K562 (cell line): ENCODE measurements at regions not wholly inside any gene's neighbourhood (a gene's known extent, or its start where the extent isn't known, plus 50 kb on each side); places are given as distances from the start of the nearest gene placed in this dataset.

Source experiments
- ATAC-seq: fragments of 200-7000 bp; cut with Tn5 transposase; 3 replicates; pipeline ENCODE4 v1.9.1; 2020; ENCODE audit warnings: moderate library complexity
- BruUV-seq: library from RNA; stranded (reverse); fragments of 400-500 nt; replicated peaks from 2 replicates; lab custom pipeline; 2021; lab: Mats Ljungman, UMichigan
- CTCF ChIA-PET: fragments of 300-600 bp; formaldehyde crosslinking; extraction: SDS; loops from one replicate; lab custom pipeline; 2021; ENCODE audit warnings: low intra/inter-chr PET ratio; lab: Yijun Ruan, JAX
- POLR2A ChIA-PET: fragments of 300-600, 350-650 bp; sonication (Branson Sonifier 250); formaldehyde crosslinking; extraction: SDS; loops from one replicate; lab custom pipeline; 2021; ENCODE audit warnings: antibody characterized with exemption, inconsistent platforms; lab: Yijun Ruan, JAX
- DNase-seq, 4 experiments: peaks; one replicate each; pipeline versions ENCODE4 v3.0.0 to v3.0.0-alpha.2; 2011 to 2018; ENCODE audit warnings: low spot score in 3 of 4, mixed read lengths in 3 of 4; ENCODE audit errors: extremely low read depth in 1 of 4
- FAIRE-seq: peaks from 2 replicates; lab custom pipeline; 2011; peaks lifted over from hg19 to GRCh38; lab: Jason Lieb, UNC
- H2AFZ ChIP-seq: 2 replicates; pipeline ENCODE4 v1.6.0; 2011; ENCODE audit warnings: low read depth, low read length, control low read depth, inconsistent platforms
- H3K27ac ChIP-seq: fragments of 200-600 bp; 3 replicates; pipeline ENCODE4 v1.8.0; 2011; ENCODE audit warnings: low read depth, mild to moderate bottlenecking, control low read depth, inconsistent platforms, low read length, moderate library complexity, mixed read lengths; ENCODE audit errors: extremely low read depth
- H3K27me3 ChIP-seq, 2 experiments: fragments of 300-600 bp in 1 of 2; 2 replicates in 1 of 2; 3 replicates in 1 of 2; pipeline versions ENCODE4 v1.6.0 to v1.8.0; 2011; ENCODE audit warnings: inconsistent platforms in 2 of 2, low read length in 2 of 2, mild to moderate bottlenecking in 1 of 2, mixed read lengths in 1 of 2, moderate library complexity in 1 of 2; ENCODE audit not compliant: control insufficient read depth in 2 of 2, insufficient read depth in 2 of 2
- H3K36me3 ChIP-seq: fragments of 300-600 bp; 3 replicates; pipeline ENCODE4 v1.8.0; 2011; ENCODE audit warnings: mild to moderate bottlenecking, low read length, inconsistent platforms; ENCODE audit not compliant: control insufficient read depth, insufficient read depth
- H3K4me1 ChIP-seq, 2 experiments: fragments of 200-600 bp in 1 of 2; replicated peaks in 1 of 2; 2 replicates in 1 of 2; 3 replicates in 1 of 2; pipeline versions ENCODE4 v1.5.1 to v1.8.0; 2011; ENCODE audit warnings: inconsistent platforms in 2 of 2, low read length in 2 of 2, mild to moderate bottlenecking in 1 of 2, mixed read lengths in 1 of 2, moderate library complexity in 1 of 2; ENCODE audit not compliant: control insufficient read depth in 2 of 2, insufficient read depth in 2 of 2
- H3K4me2 ChIP-seq: 2 replicates; pipeline ENCODE4 v1.6.1; 2011; ENCODE audit warnings: low read length, control low read depth, inconsistent platforms, mixed read lengths; ENCODE audit not compliant: insufficient read depth
- H3K4me3 ChIP-seq: fragments of 200-600 bp; sonication (generic), shearing (Covaris generic); 2 replicates; pipeline ENCODE4 v1.5.1; 2016; ENCODE audit warnings: control low read depth, inconsistent platforms
- H3K79me2 ChIP-seq: fragments of 200-600 bp; 3 replicates; pipeline ENCODE4 v1.8.0; 2011; ENCODE audit warnings: low read length, inconsistent platforms; ENCODE audit not compliant: control insufficient read depth, insufficient read depth
- H3K9ac ChIP-seq, 2 experiments: 2 replicates each; pipeline versions ENCODE4 v1.6.0 to v1.6.1; 2011; ENCODE audit warnings: low read depth in 2 of 2, low read length in 2 of 2, control low read depth in 1 of 2, inconsistent platforms in 1 of 2, mild to moderate bottlenecking in 1 of 2, mixed read lengths in 1 of 2; ENCODE audit not compliant: insufficient read depth in 1 of 2
- H3K9me1 ChIP-seq: one replicate; pipeline ENCODE4 v1.6.0; 2011; ENCODE audit warnings: inconsistent platforms, mild to moderate bottlenecking, low read length, moderate library complexity; ENCODE audit not compliant: control insufficient read depth, insufficient read depth
- H3K9me3 ChIP-seq: replicated peaks from 2 replicates; pipeline ENCODE4 v1.5.1; 2011; ENCODE audit warnings: low read depth, low read length, inconsistent platforms; ENCODE audit not compliant: control insufficient read depth, insufficient read depth
- H4K20me1 ChIP-seq: replicated peaks from 2 replicates; pipeline ENCODE4 v1.6.1; 2011; ENCODE audit warnings: low read length, inconsistent platforms, mixed read lengths; ENCODE audit not compliant: control insufficient read depth, insufficient read depth
- ETS2 ChIP-seq: IDR thresholded peaks from 2 replicates; pipeline ENCODE4 v1.6.1; 2016; ENCODE audit warnings: borderline replicate concordance, missing genetic modification characterization, mild to moderate bottlenecking, moderate library complexity, missing compliant biosample characterization; ENCODE audit not compliant: poor library complexity, severe bottlenecking
- HMGXB4 ChIP-seq: sonication (generic); formaldehyde crosslinking; IDR thresholded peaks from 2 replicates; pipeline ENCODE4 v1.8.1; 2023; ENCODE audit warnings: mild to moderate bottlenecking, missing genetic modification reagents
- KLF13 ChIP-seq: fragments of 450-650 bp; IDR thresholded peaks from 2 replicates; pipeline ENCODE4 v1.6.1; 2016; ENCODE audit warnings: missing genetic modification characterization, low read depth, mild to moderate bottlenecking, missing compliant biosample characterization, moderate library complexity, borderline replicate concordance
- MCM5 ChIP-seq: fragments of 450-650 bp; IDR thresholded peaks from 2 replicates; pipeline ENCODE4 v1.6.1; 2016; ENCODE audit warnings: low read depth
- NFATC3 ChIP-seq: fragments of 450-650 bp; IDR thresholded peaks from 2 replicates; pipeline ENCODE4 v1.6.1; 2017; ENCODE audit warnings: mild to moderate bottlenecking
- NRF1 ChIP-seq, 2 experiments: fragments of 450-650 bp; IDR thresholded peaks in 1 of 2; conservative IDR thresholded peaks in 1 of 2; 2 replicates each; pipeline ENCODE4 v1.6.1; 2014; ENCODE audit warnings: mild to moderate bottlenecking in 2 of 2
- PRMT5 ChIP-seq: sonication (generic); formaldehyde crosslinking; IDR thresholded peaks from 2 replicates; pipeline ENCODE4 v1.5.0; 2020; ENCODE audit warnings: missing genetic modification reagents
- SNRNP70 ChIP-seq: fragments of 200-400 bp; formaldehyde crosslinking; optimal IDR thresholded peaks from 2 replicates; pipeline ENCODE3; 2017; ENCODE audit warnings: low read depth, low read length
- SUPT5H ChIP-seq: fragments of 450-650 bp; IDR thresholded peaks from 2 replicates; pipeline ENCODE4 v1.6.1; 2016
- WHSC1 ChIP-seq: IDR thresholded peaks from one replicate; pipeline ENCODE4 v1.6.1; 2012; ENCODE audit warnings: low read length, control low read depth, inconsistent platforms
- ZBTB2 ChIP-seq: fragments of 450-650 bp; IDR thresholded peaks from 2 replicates; pipeline ENCODE4 v1.6.1; 2016; ENCODE audit warnings: antibody characterized with exemption
- ZC3H8 ChIP-seq: fragments of 450-650 bp; IDR thresholded peaks from 2 replicates; pipeline ENCODE4 v1.6.1; 2017
- ZKSCAN1 ChIP-seq: fragments of 150-350 bp; IDR thresholded peaks from 2 replicates; pipeline ENCODE4 v1.6.1; 2016; ENCODE audit warnings: low read depth, low read length
- ZNF408 ChIP-seq: fragments of 250-450 bp; sonication (Bioruptor Pico); IDR thresholded peaks from 2 replicates; pipeline ENCODE4 v1.4.0; 2020; ENCODE audit warnings: low read depth, mild to moderate bottlenecking, moderate library complexity
- ZNF75A ChIP-seq: fragments of 450-650 bp; formaldehyde crosslinking; IDR thresholded peaks from 2 replicates; pipeline ENCODE4 v1.4.0; 2020; ENCODE audit warnings: mild to moderate bottlenecking
- ZNF77 ChIP-seq: fragments of 250-450 bp; sonication (Bioruptor Pico); IDR thresholded peaks from 2 replicates; pipeline ENCODE4 v1.5.0; 2020
- WGBS: fragments of 100-300 bp; shearing (Covaris generic); methylation state at CpG from one replicate; pipeline ENCODE4 v1.1.6; 2016; ENCODE audit warnings: low coverage, mixed read lengths; ENCODE audit not compliant: insufficient coverage; ENCODE audit errors: missing lambda C conversion rate; 5-methylcytosine and 5-hydroxymethylcytosine counted together
- in situ Hi-C: fragments of 300-500 bp; cut with MboI; formaldehyde crosslinking; loops from 4 replicates; pipeline ENCODE4 v1.15.0; 2018; ENCODE audit warnings: inconsistent platforms, mixed read lengths
- intact Hi-C: fragments of 100-400 bp; cut with micrococcal nuclease; formaldehyde crosslinking; loops from 2 replicates; pipeline ENCODE4 v1.14.2; 2022
- TF ChIP-seq, protein P1 (sequence below): fragments of 450-650 bp; IDR thresholded peaks from 2 replicates; pipeline ENCODE4 v1.7.0; 2016; ENCODE audit warnings: borderline replicate concordance
- TF ChIP-seq, protein P2 (sequence below): fragments of 250-450 bp; sonication (Bioruptor Pico); IDR thresholded peaks from 2 replicates; pipeline ENCODE4 v1.5.0; 2020; ENCODE audit warnings: mild to moderate bottlenecking

DNA sequence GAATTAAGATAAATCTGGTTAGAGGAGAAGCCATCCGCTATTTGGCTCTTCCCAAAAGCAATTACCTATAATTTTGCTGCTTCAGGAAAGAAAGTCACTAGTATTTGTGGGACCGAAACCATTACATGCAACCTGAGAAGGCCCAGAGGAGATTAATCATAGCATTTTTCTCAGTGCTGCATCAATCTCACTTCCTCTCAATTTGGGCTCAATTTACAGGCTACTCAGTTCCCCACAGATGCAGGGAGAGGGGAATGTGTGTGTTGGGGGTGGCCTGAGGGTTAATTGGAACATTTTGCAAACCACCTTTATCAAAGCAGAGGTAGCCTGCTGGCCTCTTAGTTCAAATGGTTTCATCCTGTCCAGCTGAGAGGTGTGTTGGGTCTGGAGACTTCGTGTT lies 394.7 kb upstream of the ASIC2 start (continued):
- no peak for TF ChIP-seq ZNF408 (CRISPR knock-in tag)
- TF ChIP-seq ZNF75A (CRISPR knock-in tag): no peak
- no peak for TF ChIP-seq SNRNP70
- no peak for TF ChIP-seq ZC3H8
- TF ChIP-seq WHSC1: no peak
- no peak for TF ChIP-seq PRMT5
- no peak for TF ChIP-seq ZNF77
- TF ChIP-seq, protein P1, sequence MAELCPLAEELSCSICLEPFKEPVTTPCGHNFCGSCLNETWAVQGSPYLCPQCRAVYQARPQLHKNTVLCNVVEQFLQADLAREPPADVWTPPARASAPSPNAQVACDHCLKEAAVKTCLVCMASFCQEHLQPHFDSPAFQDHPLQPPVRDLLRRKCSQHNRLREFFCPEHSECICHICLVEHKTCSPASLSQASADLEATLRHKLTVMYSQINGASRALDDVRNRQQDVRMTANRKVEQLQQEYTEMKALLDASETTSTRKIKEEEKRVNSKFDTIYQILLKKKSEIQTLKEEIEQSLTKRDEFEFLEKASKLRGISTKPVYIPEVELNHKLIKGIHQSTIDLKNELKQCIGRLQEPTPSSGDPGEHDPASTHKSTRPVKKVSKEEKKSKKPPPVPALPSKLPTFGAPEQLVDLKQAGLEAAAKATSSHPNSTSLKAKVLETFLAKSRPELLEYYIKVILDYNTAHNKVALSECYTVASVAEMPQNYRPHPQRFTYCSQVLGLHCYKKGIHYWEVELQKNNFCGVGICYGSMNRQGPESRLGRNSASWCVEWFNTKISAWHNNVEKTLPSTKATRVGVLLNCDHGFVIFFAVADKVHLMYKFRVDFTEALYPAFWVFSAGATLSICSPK: no peak
- no peak for TF ChIP-seq ZBTB2

GRCh38 chr17:33688771-33689170 lies 395.7 kb upstream of the ASIC2 start:
- no peaks in the 10 kb centered on the region for H3K79me2 ChIP-seq
- H3K9ac ChIP-seq: no peak overlapping the region
- WGBS: 1% methylated on average over 4 of the region's 4 CpGs
- H3K27ac ChIP-seq: no peak overlapping the region
- no peak for FAIRE-seq
- in situ Hi-C loops: no loop called here
- CTCF ChIA-PET: no interaction called here
- H3K27me3 ChIP-seq: peaks cover 0 to 2% of the 10 kb centered on the region in 2 experiments; a peak in 2 of 5 replicates
- no peaks in the 10 kb centered on the region for H3K4me1 ChIP-seq
- H4K20me1 ChIP-seq: no peaks in the 10 kb centered on the region
- H3K9me3 ChIP-seq: no peaks in the 10 kb centered on the region
- no peaks in the 10 kb centered on the region for H3K36me3 ChIP-seq
- DNase-seq: no peak
- intact Hi-C loops: no loop called here
- no peak for TF ChIP-seq HMGXB4 (CRISPR knock-in tag)
- TF ChIP-seq ETS2 (tag): no peak
- no peak for TF ChIP-seq SUPT5H
- TF ChIP-seq ZKSCAN1: no peak
- no peak for TF ChIP-seq KLF13 (tag)
- TF ChIP-seq, protein P2, sequence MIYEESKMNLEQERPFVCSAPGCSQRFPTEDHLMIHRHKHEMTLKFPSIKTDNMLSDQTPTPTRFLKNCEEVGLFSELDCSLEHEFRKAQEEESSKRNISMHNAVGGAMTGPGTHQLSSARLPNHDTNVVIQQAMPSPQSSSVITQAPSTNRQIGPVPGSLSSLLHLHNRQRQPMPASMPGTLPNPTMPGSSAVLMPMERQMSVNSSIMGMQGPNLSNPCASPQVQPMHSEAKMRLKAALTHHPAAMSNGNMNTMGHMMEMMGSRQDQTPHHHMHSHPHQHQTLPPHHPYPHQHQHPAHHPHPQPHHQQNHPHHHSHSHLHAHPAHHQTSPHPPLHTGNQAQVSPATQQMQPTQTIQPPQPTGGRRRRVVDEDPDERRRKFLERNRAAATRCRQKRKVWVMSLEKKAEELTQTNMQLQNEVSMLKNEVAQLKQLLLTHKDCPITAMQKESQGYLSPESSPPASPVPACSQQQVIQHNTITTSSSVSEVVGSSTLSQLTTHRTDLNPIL (CRISPR knock-in tag): no peak
- TF ChIP-seq NFATC3: no peak
- no peak for TF ChIP-seq MCM5
- TF ChIP-seq NRF1 (conservative IDR thresholded peaks at IDR 0.05 in 1 of 2, IDR thresholded peaks at IDR 0.05 in 1 of 2): no peak
- no peak overlapping the region for H3K4me2 ChIP-seq
- H2AFZ ChIP-seq: no peak overlapping the region
- POLR2A ChIA-PET: no interaction called here
- no peak overlapping the region for H3K4me3 ChIP-seq
- BruUV-seq: no TSS peak
- no peaks in the 10 kb centered on the region for H3K9me1 ChIP-seq
- no peak for ATAC-seq
